Central memory CD8-positive, alpha-beta T cell (primary cell): ENCODE measurements at regions not wholly inside any gene's neighbourhood (a gene's known extent, or its start where the extent isn't known, plus 50 kb on each side); places are given as distances from the start of the nearest gene placed in this dataset.

ENCODE experiments used
- ATAC-seq: fragments of 150-1000 bp; cut with Tn5 transposase; replicated peaks from 2 replicates; pipeline ENCODE4 v1.10.0; 2022; ENCODE audit warnings: mild to moderate bottlenecking, moderate FRiP score, moderate number of reproducible peaks; ENCODE audit not compliant: poor library complexity, severe bottlenecking; ENCODE audit errors: extremely low read depth
- DNase-seq, 2 donors: peaks; one replicate each; pipeline ENCODE4 v3.0.0; 2021; ENCODE audit warnings: low spot score in 2 of 2
- H3K27ac Mint-ChIP-seq: one replicate; pipeline ENCODE4 v1.8.0; 2022; ENCODE audit warnings: low read depth, mild to moderate bottlenecking, moderate library complexity, mixed read lengths
- H3K27me3 Mint-ChIP-seq: one replicate; pipeline ENCODE4 v1.8.0; 2022; ENCODE audit warnings: mixed read lengths
- H3K36me3 Mint-ChIP-seq: one replicate; pipeline ENCODE4 v1.8.0; 2022; ENCODE audit warnings: mild to moderate bottlenecking, moderate library complexity, mixed read lengths; ENCODE audit not compliant: insufficient read depth
- H3K4me1 Mint-ChIP-seq: one replicate; pipeline ENCODE4 v1.8.0; 2022; ENCODE audit warnings: mixed read lengths
- H3K4me3 Mint-ChIP-seq: one replicate; pipeline ENCODE4 v1.8.0; 2022; ENCODE audit warnings: mild to moderate bottlenecking, moderate library complexity, mixed read lengths
- H3K9me3 Mint-ChIP-seq: one replicate; pipeline ENCODE4 v1.8.0; 2022; ENCODE audit warnings: mixed read lengths

DNA sequence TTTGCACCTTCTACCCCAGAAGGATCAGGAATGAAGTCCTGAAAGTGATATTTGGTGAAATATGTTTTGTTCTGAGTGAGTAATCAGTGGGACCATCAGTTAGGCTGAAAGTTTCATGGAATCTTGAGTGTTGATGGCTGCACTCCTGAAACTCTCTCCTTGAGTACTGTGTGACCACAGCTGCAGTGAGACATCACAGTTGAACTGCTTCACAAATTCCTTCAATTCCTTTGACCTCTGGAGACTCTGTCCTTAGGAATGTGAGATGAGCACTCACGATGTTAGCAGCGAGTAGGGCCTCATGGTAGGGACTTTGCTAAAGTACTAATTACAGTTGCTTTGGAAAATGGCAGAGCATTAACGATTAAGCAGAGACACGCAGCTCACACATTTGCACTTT, 142.9 kb upstream of the SLC4A4 start:
- Mint-ChIP-seq H3K27ac (no peak overlapping the region), H3K9me3 (no peaks in the 10 kb centered on the region), H3K4me1 (peaks cover 24% of the 10 kb centered on the region), H3K4me3 (no peak overlapping the region), H3K27me3 (no peaks in the 10 kb centered on the region), H3K36me3 (no peaks in the 10 kb centered on the region)
- no peak for DNase-seq
- no peak for ATAC-seq

DNA sequence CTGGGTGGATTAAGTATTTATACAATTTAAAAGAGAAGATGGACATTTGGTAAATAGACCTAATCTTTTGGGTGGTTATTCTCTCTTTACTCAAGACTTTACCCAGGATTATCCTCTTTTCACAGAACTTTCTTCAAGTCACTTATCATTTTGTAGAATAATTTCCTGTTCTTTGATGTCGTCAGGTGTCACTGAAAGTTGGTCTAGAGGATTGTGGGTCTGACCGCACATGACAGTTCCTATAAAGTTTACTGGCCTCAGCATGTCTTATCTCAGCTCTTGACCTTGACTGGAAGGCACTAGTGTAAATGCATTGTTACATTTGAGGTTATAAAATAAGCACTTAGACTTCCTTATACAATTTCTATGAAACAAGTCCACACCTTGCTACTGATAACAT, 139.9 kb upstream of the SLC4A4 start:
- H3K4me3 Mint-ChIP-seq = no peak overlapping the region
- H3K4me1 Mint-ChIP-seq = peaks cover 21% of the 10 kb centered on the region
- no peaks in the 10 kb centered on the region for H3K36me3 Mint-ChIP-seq
- DNase-seq = no peak
- H3K27me3 Mint-ChIP-seq = no peaks in the 10 kb centered on the region
- peak; percentile 88 for ATAC-seq
- peak overlapping the region; percentile 35 for H3K27ac Mint-ChIP-seq
- no peaks in the 10 kb centered on the region for H3K9me3 Mint-ChIP-seq

DNA sequence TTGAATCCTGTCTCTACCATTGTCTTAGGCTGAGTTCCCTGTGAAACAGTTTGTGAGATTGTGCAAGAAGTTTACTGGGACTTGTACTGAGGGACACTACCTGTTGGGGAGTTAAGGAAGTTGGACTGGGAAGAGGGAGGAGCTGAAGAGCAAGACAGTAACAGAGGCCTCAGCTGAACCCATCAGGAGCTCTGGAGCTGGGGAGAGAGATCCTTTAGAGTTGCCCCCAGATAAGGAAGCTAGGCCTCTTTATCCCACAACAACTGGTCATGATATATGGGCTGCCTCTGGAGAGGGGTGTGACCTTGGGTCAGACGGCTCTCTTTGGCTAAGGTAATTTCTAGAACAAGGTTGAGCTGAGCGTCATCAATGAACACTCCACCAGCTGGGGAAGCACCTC, 137.8 kb upstream of the SLC4A4 start:
- Mint-ChIP-seq H3K27me3 (no peaks in the 10 kb centered on the region), H3K9me3 (no peaks in the 10 kb centered on the region), H3K36me3 (no peaks in the 10 kb centered on the region), H3K27ac (no peak overlapping the region), H3K4me3 (no peak overlapping the region), H3K4me1 (peaks cover 28% of the 10 kb centered on the region)
- DNase-seq (no peak), ATAC-seq (no peak)

DNA sequence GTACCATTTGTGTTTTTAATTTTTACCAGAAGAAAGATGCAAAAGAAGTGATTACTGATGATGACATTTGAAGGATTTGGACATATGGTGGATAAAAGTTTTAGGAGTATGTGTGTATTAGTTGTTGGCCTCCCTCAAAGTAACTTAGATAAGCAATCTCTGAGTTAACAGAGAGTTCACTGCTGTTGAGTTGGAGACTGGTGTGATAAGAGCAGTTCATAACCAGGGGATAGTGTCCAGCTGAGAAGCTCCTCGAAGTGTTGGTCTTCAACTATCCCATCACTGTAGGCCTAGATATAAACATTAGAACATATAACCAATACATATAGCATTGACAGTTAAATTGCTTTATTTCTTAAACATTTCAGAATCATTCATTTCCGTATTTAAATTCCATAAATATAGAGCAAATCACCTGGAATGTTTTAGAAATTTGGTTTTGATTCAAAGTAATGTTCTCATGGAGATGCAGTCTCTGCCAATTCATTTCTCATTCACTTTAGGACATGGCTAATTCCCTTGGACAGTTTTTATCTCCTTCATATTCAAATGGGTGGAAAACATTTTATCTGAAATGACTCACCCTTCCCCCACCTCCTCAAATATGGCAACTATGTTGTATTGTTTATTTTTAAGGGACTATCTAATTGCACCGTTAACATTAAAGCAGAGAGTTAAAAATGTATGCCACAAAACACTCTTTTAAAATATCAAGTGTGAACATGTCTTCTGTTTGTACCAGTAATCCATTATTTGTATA, 136.8 kb upstream of the SLC4A4 start:
- Mint-ChIP-seq H3K27me3 (no peaks in the 10 kb centered on the region), H3K4me1 (peaks cover 28% of the 10 kb centered on the region), H3K36me3 (no peaks in the 10 kb centered on the region), H3K9me3 (no peaks in the 10 kb centered on the region), H3K27ac (no peak overlapping the region), H3K4me3 (no peak overlapping the region)
- ATAC-seq = no peak
- DNase-seq = no peak

DNA sequence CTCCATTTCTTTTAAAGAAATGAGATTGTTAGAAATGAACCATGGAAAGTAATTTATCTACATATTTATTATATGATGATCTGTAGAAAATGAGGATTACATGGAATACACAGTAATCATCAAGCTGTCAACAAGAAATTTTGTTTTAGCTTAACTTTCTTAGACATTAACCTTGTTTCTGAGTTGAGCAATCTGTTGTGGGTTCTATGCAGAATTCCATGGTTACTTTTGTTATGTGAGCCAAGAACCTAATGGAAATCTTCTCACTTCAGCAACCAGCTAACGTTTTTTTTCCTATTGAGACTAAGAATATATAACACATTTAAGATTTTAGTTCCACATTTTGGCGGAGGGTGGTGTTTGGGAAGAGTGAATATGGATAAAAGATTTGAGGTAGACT, 136.1 kb upstream of the SLC4A4 start:
- ATAC-seq (no peak), DNase-seq (no peak)
- Mint-ChIP-seq H3K9me3 (no peaks in the 10 kb centered on the region), H3K4me3 (no peak overlapping the region), H3K27ac (no peak overlapping the region), H3K4me1 (peaks cover 28% of the 10 kb centered on the region), H3K27me3 (no peaks in the 10 kb centered on the region), H3K36me3 (no peaks in the 10 kb centered on the region)

DNA sequence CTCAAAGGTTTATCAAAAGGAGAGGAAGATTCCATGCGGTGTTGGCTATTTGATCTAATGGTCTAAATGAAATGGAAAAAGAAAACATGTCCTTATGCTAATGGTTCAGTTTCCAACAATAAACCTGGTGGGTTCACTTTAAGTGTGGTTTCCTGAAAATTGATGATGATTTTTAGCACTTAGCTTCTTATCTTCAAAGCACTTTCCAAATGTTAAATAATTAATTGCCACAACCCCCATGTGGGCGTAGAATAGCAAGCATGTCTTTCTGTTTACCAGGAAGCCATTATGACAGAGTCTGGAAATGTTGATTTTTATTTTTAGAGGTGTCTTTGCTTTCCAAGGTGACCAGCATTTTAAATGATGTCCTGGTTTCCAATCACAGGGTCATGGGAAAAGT, 134.8 kb upstream of the SLC4A4 start:
- H3K27ac Mint-ChIP-seq = no peak overlapping the region
- H3K4me1 Mint-ChIP-seq = peaks cover 22% of the 10 kb centered on the region
- ATAC-seq (no peak), DNase-seq (no peak)
- no peaks in the 10 kb centered on the region for H3K27me3 Mint-ChIP-seq
- H3K9me3 Mint-ChIP-seq = no peaks in the 10 kb centered on the region
- H3K36me3 Mint-ChIP-seq = no peaks in the 10 kb centered on the region
- no peak overlapping the region for H3K4me3 Mint-ChIP-seq

DNA sequence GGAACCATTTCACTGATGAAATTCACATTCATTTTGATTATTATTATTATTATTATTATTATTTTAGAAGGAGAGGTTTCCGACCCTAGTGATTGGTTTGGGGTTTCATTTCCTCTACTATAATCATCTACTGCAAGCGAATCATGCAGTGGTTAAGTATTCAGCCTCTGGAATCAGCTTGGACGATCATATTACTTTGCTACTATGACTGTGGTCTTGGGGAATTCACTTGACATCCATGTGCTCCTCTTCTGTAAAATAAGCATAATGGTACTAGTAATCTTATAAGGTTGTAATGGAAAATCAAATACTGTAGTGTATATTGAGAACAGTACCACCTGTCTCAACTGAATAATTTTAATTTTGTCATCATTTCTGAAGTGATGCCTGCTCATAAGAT, 132.1 kb upstream of the SLC4A4 start:
- Mint-ChIP-seq H3K27ac (no peak overlapping the region), H3K4me3 (no peak overlapping the region), H3K27me3 (no peaks in the 10 kb centered on the region), H3K4me1 (peaks cover 6% of the 10 kb centered on the region), H3K36me3 (no peaks in the 10 kb centered on the region), H3K9me3 (no peaks in the 10 kb centered on the region)
- DNase-seq (no peak), ATAC-seq (no peak)

DNA sequence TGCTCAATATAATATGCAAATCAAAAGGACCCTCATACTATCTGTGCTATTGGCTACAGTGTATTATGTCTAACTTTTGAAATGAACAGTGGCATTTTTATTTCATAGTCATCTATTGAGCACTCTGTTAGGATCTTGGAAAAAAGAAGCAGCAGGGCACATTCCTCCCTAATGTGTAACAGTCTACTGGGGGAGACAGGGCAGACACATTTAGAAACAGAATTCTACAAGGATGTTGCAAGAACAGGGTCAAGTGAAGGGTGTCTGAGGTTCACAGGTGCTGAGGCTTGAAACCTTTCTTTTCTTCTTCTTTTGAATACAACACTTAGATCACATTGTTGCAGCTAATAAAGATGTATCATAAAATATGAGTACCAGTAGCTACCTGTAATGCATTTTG, 129.7 kb upstream of the SLC4A4 start:
- H3K9me3 Mint-ChIP-seq = no peaks in the 10 kb centered on the region
- DNase-seq (no peak), ATAC-seq (no peak)
- no peaks in the 10 kb centered on the region for H3K36me3 Mint-ChIP-seq
- H3K4me1 Mint-ChIP-seq = peaks cover 6% of the 10 kb centered on the region
- no peak overlapping the region for H3K4me3 Mint-ChIP-seq
- no peak overlapping the region for H3K27ac Mint-ChIP-seq
- H3K27me3 Mint-ChIP-seq = no peaks in the 10 kb centered on the region

DNA sequence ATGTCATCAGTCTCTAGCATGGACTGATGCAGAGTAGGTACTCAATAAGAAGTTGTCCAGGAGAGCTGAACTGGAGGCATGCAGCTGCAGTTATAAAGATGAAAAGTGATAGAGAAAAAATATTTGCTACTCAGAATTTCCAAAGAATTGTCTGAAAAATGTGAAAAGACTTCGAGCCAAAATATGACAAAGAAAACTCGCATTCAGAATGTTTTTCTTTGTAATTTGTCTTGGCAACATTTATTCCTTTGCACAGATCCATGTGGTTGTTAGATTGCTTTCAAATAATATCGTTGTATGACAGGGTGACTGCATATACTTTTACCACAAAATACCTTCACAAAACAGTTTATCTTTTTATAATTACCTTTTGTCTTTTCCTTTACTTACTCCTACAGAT, 128.0 kb upstream of the SLC4A4 start:
- ATAC-seq (no peak), DNase-seq (no peak)
- no peaks in the 10 kb centered on the region for H3K4me1 Mint-ChIP-seq
- no peaks in the 10 kb centered on the region for H3K9me3 Mint-ChIP-seq
- H3K4me3 Mint-ChIP-seq = no peak overlapping the region
- H3K27me3 Mint-ChIP-seq = no peaks in the 10 kb centered on the region
- H3K27ac Mint-ChIP-seq = no peak overlapping the region
- H3K36me3 Mint-ChIP-seq = no peaks in the 10 kb centered on the region

DNA sequence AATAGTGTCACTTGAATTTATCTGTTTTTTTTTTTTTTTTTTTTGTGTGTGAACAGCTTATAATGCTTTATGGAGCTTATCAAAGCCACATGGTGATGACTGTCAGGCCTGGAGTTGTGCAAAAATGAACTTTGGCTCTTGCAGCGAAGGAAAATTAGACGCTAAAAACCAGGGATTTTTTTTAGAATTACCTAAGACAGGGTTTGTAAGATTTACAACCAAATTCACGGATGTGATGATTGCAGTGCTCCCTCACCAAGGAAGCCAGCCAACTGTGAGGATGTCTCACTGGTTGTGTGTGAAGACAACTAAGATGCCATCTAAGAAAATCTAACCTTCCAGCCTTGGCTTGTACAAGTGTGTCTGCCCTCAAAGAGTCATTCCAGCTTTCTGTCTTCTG, 127.1 kb upstream of the SLC4A4 start:
- no peak for ATAC-seq
- no peak overlapping the region for H3K27ac Mint-ChIP-seq

DNA sequence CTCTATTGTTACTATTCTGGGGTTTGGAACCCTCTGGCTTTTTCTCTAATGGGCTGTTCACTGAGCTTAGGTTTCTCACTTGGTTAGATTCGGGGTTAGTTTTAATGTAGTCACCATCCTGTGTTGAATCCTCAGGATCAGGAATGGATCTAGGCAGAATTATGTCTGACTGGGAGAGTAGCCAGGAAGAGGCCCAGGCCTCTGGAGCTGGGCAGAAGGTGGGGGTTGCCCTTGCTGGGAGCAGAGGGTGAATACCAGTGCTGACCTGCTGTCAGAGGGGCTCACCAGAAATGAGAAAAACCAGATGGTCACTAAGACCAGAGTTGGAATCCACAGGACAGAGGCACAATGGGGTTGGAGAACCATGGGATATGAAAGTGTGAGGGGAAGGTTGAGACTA, 126.6 kb upstream of the SLC4A4 start:
- DNase-seq (no peak), ATAC-seq (no peak)
- Mint-ChIP-seq H3K4me3 (no peak overlapping the region), H3K36me3 (no peaks in the 10 kb centered on the region), H3K4me1 (no peaks in the 10 kb centered on the region), H3K9me3 (no peaks in the 10 kb centered on the region), H3K27me3 (no peaks in the 10 kb centered on the region), H3K27ac (no peak overlapping the region)

More for the DNA sequence above, 127.1 kb upstream of the SLC4A4 start:
- DNase-seq = no peak
- no peaks in the 10 kb centered on the region for H3K27me3 Mint-ChIP-seq
- H3K4me1 Mint-ChIP-seq = no peaks in the 10 kb centered on the region
- H3K36me3 Mint-ChIP-seq = no peaks in the 10 kb centered on the region
- no peak overlapping the region for H3K4me3 Mint-ChIP-seq
- H3K9me3 Mint-ChIP-seq = no peaks in the 10 kb centered on the region

DNA sequence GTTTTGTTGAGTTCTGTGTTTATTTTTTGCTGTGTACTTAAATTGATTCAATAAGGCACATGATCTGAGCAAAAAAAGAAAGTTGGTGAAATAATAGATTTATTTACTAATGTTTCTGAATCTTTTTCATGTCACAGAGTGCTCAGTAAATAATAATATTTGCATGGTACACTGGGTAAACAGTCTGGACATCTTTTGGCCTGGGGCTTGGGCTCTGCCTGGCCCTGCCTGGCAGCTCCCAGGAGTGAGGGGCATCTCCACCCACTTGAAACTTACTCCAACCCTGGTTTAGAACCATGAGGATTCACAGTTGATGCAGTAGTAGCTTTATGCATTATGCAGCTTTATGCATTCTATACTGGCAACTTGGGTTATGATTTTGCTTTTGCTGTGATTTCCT, 124.2 kb upstream of the SLC4A4 start:
- Mint-ChIP-seq H3K27me3 (no peaks in the 10 kb centered on the region), H3K36me3 (no peaks in the 10 kb centered on the region), H3K9me3 (no peaks in the 10 kb centered on the region), H3K4me1 (peaks cover 5% of the 10 kb centered on the region), H3K4me3 (no peak overlapping the region), H3K27ac (no peak overlapping the region)
- no peak for DNase-seq
- ATAC-seq = no peak

DNA sequence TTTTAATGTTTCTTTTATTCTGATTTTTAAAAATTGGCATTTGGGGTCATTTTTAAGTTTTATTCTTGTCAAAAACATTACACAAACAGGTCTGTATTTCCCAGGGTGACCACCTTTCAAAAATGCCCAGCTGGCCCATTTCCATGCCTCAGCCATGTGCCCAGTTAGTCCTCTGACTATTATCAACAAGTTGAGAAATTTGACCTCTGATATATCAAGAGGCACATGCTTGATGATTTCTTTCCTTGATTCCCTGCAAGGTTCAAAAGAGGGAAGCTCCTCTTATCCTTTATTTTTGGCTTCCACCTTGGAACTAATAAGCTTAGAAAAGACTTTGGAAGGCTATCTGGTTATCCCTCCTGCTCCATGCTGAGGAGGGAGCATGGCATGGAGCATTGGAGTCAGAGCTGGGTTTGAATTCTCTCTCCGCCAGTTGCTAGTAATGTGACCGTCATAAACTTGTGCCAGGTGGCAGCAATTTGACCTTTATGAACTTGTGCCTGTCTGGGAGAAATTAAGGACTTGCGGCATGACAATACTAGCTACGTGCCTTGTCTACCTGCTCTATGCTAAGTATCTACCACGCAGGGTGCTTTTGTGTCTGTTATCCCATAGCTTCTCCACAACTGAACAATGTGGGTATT, 122.4 kb upstream of the SLC4A4 start:
- no peak overlapping the region for H3K27ac Mint-ChIP-seq
- H3K27me3 Mint-ChIP-seq = no peaks in the 10 kb centered on the region
- DNase-seq = no peak
- peaks cover 4% of the 10 kb centered on the region for H3K9me3 Mint-ChIP-seq
- no peak for ATAC-seq
- no peak overlapping the region for H3K4me3 Mint-ChIP-seq
- H3K4me1 Mint-ChIP-seq = peaks cover 5% of the 10 kb centered on the region
- H3K36me3 Mint-ChIP-seq = no peaks in the 10 kb centered on the region
